Colonic mucosa (tissue), 4 donors: ENCODE measurements at regions not wholly inside any gene's neighbourhood (a gene's known extent, or its start where the extent isn't known, plus 50 kb on each side); places are given as distances from the start of the nearest gene placed in this dataset.

Experiments used
- DNase-seq: peaks from one replicate; pipeline ENCODE4 v3.0.0-alpha.2; 2020
- H3K27ac ChIP-seq: fragments of 200-600 bp; one replicate; pipeline ENCODE4 v1.8.0; 2021
- H3K27me3 ChIP-seq: fragments of 200-600 bp; one replicate; pipeline ENCODE4 v1.8.0; 2021
- H3K36me3 ChIP-seq: fragments of 200-600 bp; one replicate; pipeline ENCODE4 v1.8.0; 2021
- H3K4me1 ChIP-seq: fragments of 200-600 bp; one replicate; pipeline ENCODE4 v1.8.0; 2021; ENCODE audit warnings: mild to moderate bottlenecking
- H3K4me3 ChIP-seq: fragments of 200-600 bp; one replicate; pipeline ENCODE4 v1.8.0; 2021
- H3K9ac ChIP-seq, 2 donors: one replicate each; pipeline ENCODE4 v1.7.0; 2013; ENCODE audit warnings: control low read depth in 2 of 2, low read depth in 2 of 2, low read length in 2 of 2
- H3K9me3 ChIP-seq: fragments of 200-600 bp; one replicate; pipeline ENCODE4 v1.8.0; 2021
- intact Hi-C: fragments of 100-400 bp; cut with DNase I; formaldehyde crosslinking; loops from one replicate; pipeline ENCODE4 v1.14.1; 2022
- TF ChIP-seq, protein P1 (sequence below): fragments of 200-600 bp; IDR thresholded peaks from one replicate; pipeline ENCODE4 v1.8.0; 2022; ENCODE audit warnings: antibody characterized with exemption, mild to moderate bottlenecking
- donor health status: healthy.
- donor health status: DM: no; HTN: no; CAD: no.
- donor health status: DM: no; HTN: no; CAD: no.

DNA sequence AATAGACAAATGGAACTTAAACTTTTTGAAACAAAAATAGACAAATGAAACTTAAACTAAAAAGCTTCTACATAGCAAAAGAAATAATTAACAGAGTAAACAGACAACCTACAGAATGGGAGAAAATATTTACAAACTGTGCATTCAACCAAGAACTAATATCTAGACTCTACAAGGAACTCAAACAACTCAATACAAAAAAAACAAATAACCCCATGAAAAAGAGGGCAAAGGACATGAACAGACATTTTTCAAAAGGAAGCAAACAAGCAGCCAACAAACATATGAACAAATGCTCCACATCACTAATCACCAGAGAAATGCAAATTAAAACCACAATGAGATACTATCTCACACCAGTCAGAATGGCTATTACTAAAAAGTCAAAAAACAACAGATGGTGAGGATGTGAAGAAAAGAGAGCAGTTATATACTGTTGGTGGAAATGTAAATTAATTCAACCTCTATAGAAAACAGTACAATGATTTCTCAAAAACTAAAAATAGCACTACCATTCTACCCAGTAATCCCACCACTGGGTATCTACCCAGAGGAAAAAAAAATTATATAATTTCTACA lies 170.8 kb upstream of the RGMB start:
- Histone ChIP-seq H3K27me3 (no peaks in the 10 kb centered on the region), H3K9ac (no peak overlapping the region), H3K4me1 (no peaks in the 10 kb centered on the region), H3K9me3 (no peaks in the 10 kb centered on the region), H3K27ac (no peak overlapping the region), H3K36me3 (no peaks in the 10 kb centered on the region), H3K4me3 (no peak overlapping the region)
- TF ChIP-seq, protein P1, sequence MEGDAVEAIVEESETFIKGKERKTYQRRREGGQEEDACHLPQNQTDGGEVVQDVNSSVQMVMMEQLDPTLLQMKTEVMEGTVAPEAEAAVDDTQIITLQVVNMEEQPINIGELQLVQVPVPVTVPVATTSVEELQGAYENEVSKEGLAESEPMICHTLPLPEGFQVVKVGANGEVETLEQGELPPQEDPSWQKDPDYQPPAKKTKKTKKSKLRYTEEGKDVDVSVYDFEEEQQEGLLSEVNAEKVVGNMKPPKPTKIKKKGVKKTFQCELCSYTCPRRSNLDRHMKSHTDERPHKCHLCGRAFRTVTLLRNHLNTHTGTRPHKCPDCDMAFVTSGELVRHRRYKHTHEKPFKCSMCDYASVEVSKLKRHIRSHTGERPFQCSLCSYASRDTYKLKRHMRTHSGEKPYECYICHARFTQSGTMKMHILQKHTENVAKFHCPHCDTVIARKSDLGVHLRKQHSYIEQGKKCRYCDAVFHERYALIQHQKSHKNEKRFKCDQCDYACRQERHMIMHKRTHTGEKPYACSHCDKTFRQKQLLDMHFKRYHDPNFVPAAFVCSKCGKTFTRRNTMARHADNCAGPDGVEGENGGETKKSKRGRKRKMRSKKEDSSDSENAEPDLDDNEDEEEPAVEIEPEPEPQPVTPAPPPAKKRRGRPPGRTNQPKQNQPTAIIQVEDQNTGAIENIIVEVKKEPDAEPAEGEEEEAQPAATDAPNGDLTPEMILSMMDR = no peak
- intact Hi-C loops = no loop called here
- no peak for DNase-seq

GRCh38 chr5:98603456-98603855 lies 170.0 kb upstream of the RGMB start:
- no peak for DNase-seq
- Histone ChIP-seq H3K27me3 (no peaks in the 10 kb centered on the region), H3K9ac (no peak overlapping the region), H3K27ac (no peak overlapping the region), H3K9me3 (no peaks in the 10 kb centered on the region), H3K4me1 (no peaks in the 10 kb centered on the region), H3K4me3 (no peak overlapping the region), H3K36me3 (no peaks in the 10 kb centered on the region)
- TF ChIP-seq, protein P1 = no peak
- intact Hi-C loops = no loop called here

DNA sequence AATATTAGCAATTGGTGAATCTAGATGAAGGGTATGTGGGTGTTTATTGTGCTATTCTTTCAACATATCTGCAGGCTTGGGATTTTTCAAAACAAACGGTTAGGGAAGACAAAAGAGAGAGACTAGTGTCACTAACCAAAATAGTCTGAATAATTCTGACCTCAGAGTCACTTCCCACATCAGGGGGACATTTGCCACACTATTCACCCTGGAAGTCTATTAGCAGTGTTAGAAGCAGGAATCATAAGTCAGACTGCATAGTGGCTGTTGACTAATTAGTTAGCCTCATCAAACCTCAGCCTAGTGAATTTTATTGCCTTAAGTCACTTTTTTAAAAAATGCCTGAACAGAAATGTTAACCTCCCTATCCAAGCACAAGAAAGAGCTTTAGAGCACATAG lies 169.2 kb upstream of the RGMB start:
- TF ChIP-seq, protein P1 = no peak
- Histone ChIP-seq H3K36me3 (no peaks in the 10 kb centered on the region), H3K27ac (no peak overlapping the region), H3K9me3 (no peaks in the 10 kb centered on the region), H3K9ac (no peak overlapping the region), H3K4me3 (no peak overlapping the region), H3K4me1 (no peaks in the 10 kb centered on the region), H3K27me3 (no peaks in the 10 kb centered on the region)
- no peak for DNase-seq
- intact Hi-C loops = no loop called here

GRCh38 chr5:98604721-98605425 lies 168.6 kb upstream of the RGMB start:
- no peaks in the 10 kb centered on the region for H3K4me1 ChIP-seq
- H3K4me3 ChIP-seq = no peak overlapping the region
- H3K27me3 ChIP-seq = no peaks in the 10 kb centered on the region
- TF ChIP-seq, protein P1 = no peak
- H3K27ac ChIP-seq = no peak overlapping the region
- intact Hi-C loops = no loop called here
- H3K9ac ChIP-seq = no peak overlapping the region
- H3K9me3 ChIP-seq = no peaks in the 10 kb centered on the region
- DNase-seq = no peak
- H3K36me3 ChIP-seq = no peaks in the 10 kb centered on the region

GRCh38 chr5:98605426-98605825 lies 168.0 kb upstream of the RGMB start:
- H3K9ac ChIP-seq = no peak overlapping the region
- H3K36me3 ChIP-seq = no peaks in the 10 kb centered on the region
- H3K9me3 ChIP-seq = no peaks in the 10 kb centered on the region
- no peaks in the 10 kb centered on the region for H3K4me1 ChIP-seq
- H3K4me3 ChIP-seq = no peak overlapping the region
- no peak for DNase-seq
- H3K27ac ChIP-seq = no peak overlapping the region
- H3K27me3 ChIP-seq = no peaks in the 10 kb centered on the region
- intact Hi-C loops = no loop called here
- TF ChIP-seq, protein P1 = no peak
